ENCODE measurements at regions not wholly inside any gene's neighbourhood (a gene's known extent, or its start where the extent isn't known, plus 50 kb on each side); places are given as distances from the start of the nearest gene placed in this dataset.

DNA sequence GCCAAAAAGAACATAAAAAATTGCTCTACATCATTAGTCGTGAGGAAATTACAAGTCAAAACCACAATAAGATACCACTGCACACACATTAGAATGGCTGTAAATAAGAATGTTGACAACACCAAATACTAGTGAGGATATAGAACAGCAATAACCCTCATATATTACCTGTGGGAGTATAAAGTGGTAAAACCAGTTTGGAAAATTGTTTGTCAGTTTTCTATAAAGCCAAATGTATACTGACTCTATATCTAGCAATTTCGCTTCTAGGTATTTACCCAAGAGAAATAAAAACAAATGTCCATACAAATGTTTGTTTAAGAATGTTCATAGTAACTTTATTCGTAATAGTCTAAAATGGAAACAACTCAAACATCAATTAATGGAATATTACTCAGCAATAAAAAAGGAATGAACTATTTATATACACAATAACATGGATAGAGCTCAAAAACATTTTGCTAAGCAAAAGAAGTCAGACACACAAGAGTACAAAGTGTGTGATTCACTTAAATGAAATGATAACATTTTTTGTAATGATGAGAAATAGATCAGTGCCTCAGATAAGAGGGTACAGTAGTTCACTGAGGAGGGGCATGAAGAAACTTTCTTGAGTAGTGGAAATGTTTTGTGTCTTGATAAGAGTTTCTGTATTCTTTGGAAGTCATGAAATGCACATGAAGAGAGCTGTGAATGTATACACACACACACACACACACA, 219.6 kb upstream of the ZNF462 start:
- no peaks in the 10 kb centered on the region for H3K36me3 ChIP-seq (ENCODE audit: control insufficient read depth in 2 of 2, extremely low read depth in 1 of 2, insufficient read depth in 2 of 2, low read length in 2 of 2)
- TF ChIP-seq, protein P1, sequence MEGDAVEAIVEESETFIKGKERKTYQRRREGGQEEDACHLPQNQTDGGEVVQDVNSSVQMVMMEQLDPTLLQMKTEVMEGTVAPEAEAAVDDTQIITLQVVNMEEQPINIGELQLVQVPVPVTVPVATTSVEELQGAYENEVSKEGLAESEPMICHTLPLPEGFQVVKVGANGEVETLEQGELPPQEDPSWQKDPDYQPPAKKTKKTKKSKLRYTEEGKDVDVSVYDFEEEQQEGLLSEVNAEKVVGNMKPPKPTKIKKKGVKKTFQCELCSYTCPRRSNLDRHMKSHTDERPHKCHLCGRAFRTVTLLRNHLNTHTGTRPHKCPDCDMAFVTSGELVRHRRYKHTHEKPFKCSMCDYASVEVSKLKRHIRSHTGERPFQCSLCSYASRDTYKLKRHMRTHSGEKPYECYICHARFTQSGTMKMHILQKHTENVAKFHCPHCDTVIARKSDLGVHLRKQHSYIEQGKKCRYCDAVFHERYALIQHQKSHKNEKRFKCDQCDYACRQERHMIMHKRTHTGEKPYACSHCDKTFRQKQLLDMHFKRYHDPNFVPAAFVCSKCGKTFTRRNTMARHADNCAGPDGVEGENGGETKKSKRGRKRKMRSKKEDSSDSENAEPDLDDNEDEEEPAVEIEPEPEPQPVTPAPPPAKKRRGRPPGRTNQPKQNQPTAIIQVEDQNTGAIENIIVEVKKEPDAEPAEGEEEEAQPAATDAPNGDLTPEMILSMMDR (optimal IDR thresholded peaks at IDR 0.05 in 1 of 3, IDR thresholded peaks at IDR 0.05 in 1 of 3, conservative IDR thresholded peaks at IDR 0.05 in 1 of 3; ENCODE audit: extremely low read depth in 1 of 3, insufficient read depth in 2 of 3, low read length in 3 of 3) = no peak
- no peak for TF ChIP-seq EZH2 (IDR thresholded peaks at IDR 0.05; ENCODE audit: low read length)
- no peak overlapping the region for H3K4me3 ChIP-seq (ENCODE audit: control insufficient read depth in 2 of 3, extremely low read depth in 1 of 3, insufficient read depth in 2 of 3, low read depth in 1 of 3, low read length in 3 of 3)
- H2AFZ ChIP-seq (ENCODE audit: control insufficient read depth, low read length) = no peak overlapping the region
- H3K79me2 ChIP-seq (ENCODE audit: control insufficient read depth, insufficient read depth, low read length) = no peaks in the 10 kb centered on the region
- no peaks in the 10 kb centered on the region for H3K4me1 ChIP-seq (ENCODE audit: control insufficient read depth, extremely low read depth, insufficient read depth, low read length)
- H3K27ac ChIP-seq (ENCODE audit: control insufficient read depth, insufficient read depth, low read length) = no peak overlapping the region
- no peaks in the 10 kb centered on the region for H3K9me1 ChIP-seq (ENCODE audit: control insufficient read depth, extremely low read depth, insufficient read depth, low read length)
- no peaks in the 10 kb centered on the region for H3K9me3 ChIP-seq (ENCODE audit: control insufficient read depth, low read depth, low read length)
- no peak for DNase-seq (ENCODE audit: low read depth, low spot score)
- no peak overlapping the region for H3K4me2 ChIP-seq (ENCODE audit: control insufficient read depth, extremely low read depth, insufficient read depth, low read depth, low read length)
- dilution Hi-C loops (cut with MboI; ENCODE audit: extremely low pct_ligation_motif_present, low sequenced_read_pairs) = no loop called here
- no peaks in the 10 kb centered on the region for H4K20me1 ChIP-seq (ENCODE audit: control insufficient read depth, extremely low read depth, insufficient read depth, low read length)
- H3K9ac ChIP-seq (ENCODE audit: control insufficient read depth, extremely low read depth, insufficient read depth, low read length) = no peak overlapping the region
- FAIRE-seq = no peak
- no peaks in the 10 kb centered on the region for H3K27me3 ChIP-seq (ENCODE audit: control insufficient read depth, extremely low read depth, insufficient read depth, low read length)

DNA sequence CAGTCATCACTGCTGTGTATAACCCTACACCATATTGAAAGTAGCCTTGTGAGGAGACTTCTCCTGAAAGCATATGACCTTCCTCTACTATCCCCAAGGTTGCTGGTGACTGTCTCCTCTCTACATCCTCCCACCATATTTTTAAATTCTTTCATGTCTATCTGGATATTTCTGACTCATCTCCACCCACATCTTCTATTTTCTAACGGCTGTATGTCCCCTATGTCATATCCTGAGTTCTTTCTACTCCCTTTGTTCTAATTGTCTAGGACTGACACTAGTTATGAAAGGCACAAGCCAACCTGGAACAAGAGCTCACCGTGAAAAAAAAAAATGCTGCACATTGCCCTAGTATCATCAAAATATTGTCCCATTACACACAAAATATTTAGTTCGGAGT, 218.3 kb upstream of the ZNF462 start:
- H3K4me3 ChIP-seq (ENCODE audit: control insufficient read depth in 2 of 3, extremely low read depth in 1 of 3, insufficient read depth in 2 of 3, low read depth in 1 of 3, low read length in 3 of 3) = no peak overlapping the region
- no peak overlapping the region for H3K27ac ChIP-seq (ENCODE audit: control insufficient read depth, insufficient read depth, low read length)
- H3K9me3 ChIP-seq (ENCODE audit: control insufficient read depth, low read depth, low read length) = no peaks in the 10 kb centered on the region
- DNase-seq (ENCODE audit: low read depth, low spot score) (no peak), FAIRE-seq (no peak)
- no peaks in the 10 kb centered on the region for H3K4me1 ChIP-seq (ENCODE audit: control insufficient read depth, extremely low read depth, insufficient read depth, low read length)
- H3K36me3 ChIP-seq (ENCODE audit: control insufficient read depth in 2 of 2, extremely low read depth in 1 of 2, insufficient read depth in 2 of 2, low read length in 2 of 2) = no peaks in the 10 kb centered on the region
- H3K9me1 ChIP-seq (ENCODE audit: control insufficient read depth, extremely low read depth, insufficient read depth, low read length) = no peaks in the 10 kb centered on the region
- no peaks in the 10 kb centered on the region for H3K79me2 ChIP-seq (ENCODE audit: control insufficient read depth, insufficient read depth, low read length)
- no peaks in the 10 kb centered on the region for H4K20me1 ChIP-seq (ENCODE audit: control insufficient read depth, extremely low read depth, insufficient read depth, low read length)
- TF ChIP-seq EZH2 (IDR thresholded peaks at IDR 0.05; ENCODE audit: low read length) = no peak
- TF ChIP-seq, protein P1 (optimal IDR thresholded peaks at IDR 0.05 in 1 of 3, IDR thresholded peaks at IDR 0.05 in 1 of 3, conservative IDR thresholded peaks at IDR 0.05 in 1 of 3; ENCODE audit: extremely low read depth in 1 of 3, insufficient read depth in 2 of 3, low read length in 3 of 3) = no peak
- no peaks in the 10 kb centered on the region for H3K27me3 ChIP-seq (ENCODE audit: control insufficient read depth, extremely low read depth, insufficient read depth, low read length)
- no peak overlapping the region for H3K4me2 ChIP-seq (ENCODE audit: control insufficient read depth, extremely low read depth, insufficient read depth, low read depth, low read length)
- H2AFZ ChIP-seq (ENCODE audit: control insufficient read depth, low read length) = no peak overlapping the region
- dilution Hi-C loops (cut with MboI; ENCODE audit: extremely low pct_ligation_motif_present, low sequenced_read_pairs) = no loop called here
- no peak overlapping the region for H3K9ac ChIP-seq (ENCODE audit: control insufficient read depth, extremely low read depth, insufficient read depth, low read length)
